GM12878 (cell line): ENCODE measurements at regions not wholly inside any gene's neighbourhood (a gene's known extent, or its start where the extent isn't known, plus 50 kb on each side); places are given as distances from the start of the nearest gene placed in this dataset.

Experiments
- ATAC-seq: fragments of 200-7000 bp; cut with Tn5 transposase; 3 replicates; pipeline ENCODE4 v1.9.1; 2020; ENCODE audit warnings: mild to moderate bottlenecking, moderate library complexity
- BruUV-seq: library from RNA; stranded (reverse); fragments of 400-500 nt; replicated peaks from 2 replicates; lab custom pipeline; 2021; lab: Mats Ljungman, UMichigan
- CTCF ChIA-PET: fragments of 300-600 bp; sonication (Branson Sonifier 250); formaldehyde crosslinking; extraction: SDS; loops from one replicate; lab custom pipeline; 2021; ENCODE audit warnings: inconsistent platforms; lab: Yijun Ruan, JAX
- POLR2A ChIA-PET: fragments of 350-600 bp; formaldehyde crosslinking; extraction: SDS; loops from one replicate; lab custom pipeline; 2021; ENCODE audit warnings: inconsistent platforms; lab: Charles Lee
- RAD21 ChIA-PET: fragments of 300-600 bp; sonication (Branson Sonifier 250); formaldehyde crosslinking; loops from one replicate; lab custom pipeline; 2023; ENCODE audit warnings: antibody characterized with exemption; ENCODE audit not compliant: unreplicated experiment; lab: Charles Lee
- SMC1A ChIA-PET: fragments of 300-600 bp; sonication (Branson Sonifier 250); formaldehyde crosslinking; loops from one replicate; lab custom pipeline; 2023; ENCODE audit not compliant: unreplicated experiment, uncharacterized antibody; lab: Charles Lee
- DNase-seq: peaks from one replicate; pipeline ENCODE4 v3.0.0-alpha.2; 2011; ENCODE audit warnings: low read depth, low spot score
- FAIRE-seq: peaks from 3 replicates; lab custom pipeline; 2011; peaks lifted over from hg19 to GRCh38; lab: Jason Lieb, UNC
- H2AFZ ChIP-seq: 2 replicates; pipeline ENCODE4 v1.6.0; 2011; ENCODE audit warnings: low read depth, low read length, control low read depth; ENCODE audit not compliant: control insufficient read depth
- H3K27ac ChIP-seq: 2 replicates; pipeline ENCODE4 v1.5.1; 2011; ENCODE audit warnings: control low read depth; ENCODE audit not compliant: control insufficient read depth, insufficient read depth
- H3K27me3 ChIP-seq, 2 experiments: replicated peaks in 1 of 2; 2 replicates each; pipeline versions ENCODE4 v1.6.0 to v1.6.1; 2011; ENCODE audit warnings: low read length in 1 of 2; ENCODE audit not compliant: control insufficient read depth in 2 of 2, insufficient read depth in 2 of 2
- H3K36me3 ChIP-seq, 2 experiments: 2 replicates each; pipeline ENCODE4 v1.5.1; 2011; ENCODE audit warnings: low read length in 1 of 2; ENCODE audit not compliant: control insufficient read depth in 2 of 2, insufficient read depth in 2 of 2
- H3K4me1 ChIP-seq: 2 replicates; pipeline ENCODE4 v1.6.1; 2011; ENCODE audit warnings: mild to moderate bottlenecking, low read length, moderate library complexity, mixed read lengths; ENCODE audit not compliant: control insufficient read depth, insufficient read depth
- H3K4me2 ChIP-seq: 2 replicates; pipeline ENCODE4 v1.6.0; 2011; ENCODE audit warnings: control low read depth; ENCODE audit not compliant: control insufficient read depth, insufficient read depth
- H3K4me3 ChIP-seq: fragments of 200-600 bp; sonication (generic); 2 replicates; pipeline ENCODE4 v1.5.1; 2016
- H3K79me2 ChIP-seq: 2 replicates; pipeline ENCODE4 v1.6.0; 2011; ENCODE audit warnings: low read length; ENCODE audit not compliant: control insufficient read depth, insufficient read depth
- H3K9ac ChIP-seq: 2 replicates; pipeline ENCODE4 v1.8.0; 2011; ENCODE audit warnings: low read length, control low read depth, mixed read lengths; ENCODE audit not compliant: control insufficient read depth, insufficient read depth
- H3K9me3 ChIP-seq: replicated peaks from 3 replicates; pipeline ENCODE4 v1.5.1; 2011; ENCODE audit warnings: mild to moderate bottlenecking, low read length; ENCODE audit not compliant: control insufficient read depth, insufficient read depth
- H4K20me1 ChIP-seq: 2 replicates; pipeline ENCODE4 v1.6.0; 2011; ENCODE audit not compliant: control insufficient read depth, insufficient read depth
- BRCA1 ChIP-seq: IDR thresholded peaks from 2 replicates; pipeline ENCODE4 v1.6.1; 2011; ENCODE audit warnings: low read depth, low read length, improper control_type of control experiment
- CREB1 ChIP-seq: IDR thresholded peaks from 2 replicates; pipeline ENCODE4 v1.6.1; 2012; ENCODE audit warnings: low read depth, mild to moderate bottlenecking, inconsistent platforms
- CTCF ChIP-seq, 3 experiments: IDR thresholded peaks in 2 of 3; conservative IDR thresholded peaks in 1 of 3; 2 replicates each; pipeline ENCODE4 v1.5.1; 2011; ENCODE audit warnings: low read depth in 3 of 3, low read length in 3 of 3, mild to moderate bottlenecking in 3 of 3, control low read depth in 2 of 3, moderate library complexity in 2 of 3, inconsistent platforms in 1 of 3, mixed read lengths in 1 of 3; ENCODE audit not compliant: control insufficient read depth in 2 of 3, insufficient read depth in 1 of 3; ENCODE audit errors: extremely low read depth in 1 of 3
- IKZF1 ChIP-seq: fragments of 450-650 bp; conservative IDR thresholded peaks from 2 replicates; pipeline ENCODE4 v1.6.1; 2017; ENCODE audit warnings: antibody characterized with exemption, mild to moderate bottlenecking
- IRF5 ChIP-seq: fragments of 450-650 bp; IDR thresholded peaks from 2 replicates; pipeline ENCODE4 v1.6.1; 2017; ENCODE audit warnings: borderline replicate concordance
- LARP7 ChIP-seq: fragments of 450-650 bp; IDR thresholded peaks from 2 replicates; pipeline ENCODE4 v1.6.1; 2017; ENCODE audit warnings: mild to moderate bottlenecking
- PRDM15 ChIP-seq: fragments of 450-650 bp; formaldehyde crosslinking; IDR thresholded peaks from 2 replicates; pipeline ENCODE4 v1.4.0; 2020; ENCODE audit warnings: mild to moderate bottlenecking, moderate library complexity
- RELA ChIP-seq: fragments of 450-650 bp; IDR thresholded peaks from 2 replicates; pipeline ENCODE4 v1.8.0; 2014; ENCODE audit warnings: borderline replicate concordance; ENCODE audit not compliant: partially characterized antibody
- REST ChIP-seq: IDR thresholded peaks from 2 replicates; pipeline ENCODE4 v1.6.1; 2012; ENCODE audit warnings: mild to moderate bottlenecking, low read depth, low read length
- SRF ChIP-seq, 2 experiments: IDR thresholded peaks; 2 replicates each; pipeline ENCODE4 v1.6.1; 2011; ENCODE audit warnings: low read depth in 2 of 2, low read length in 2 of 2, mild to moderate bottlenecking in 1 of 2, moderate library complexity in 1 of 2
- WGBS: methylation state at CpG from one replicate; pipeline ENCODE4 v1.1.6; 2016; ENCODE audit warnings: low lambda C conversion rate; ENCODE audit not compliant: insufficient replicate concordance, insufficient coverage; ENCODE audit errors: missing lambda C conversion rate; 5-methylcytosine and 5-hydroxymethylcytosine counted together
- in situ Hi-C: fragments of 300-500 bp; cut with MboI; formaldehyde crosslinking; loops from 9 replicates; pipeline ENCODE4 v1.14.3; 2018; ENCODE audit warnings: mixed read lengths
- intact Hi-C: fragments of 100-400 bp; cut with micrococcal nuclease; formaldehyde crosslinking; loops from one replicate; pipeline ENCODE4 v1.14.2; 2022; ENCODE audit not compliant: unreplicated experiment

GRCh38 chr4:117692538-117692937 is 341.7 kb upstream of the NDST3 start (continued):
- TF ChIP-seq REST (no peak), CREB1 (no peak)

- WGBS, result 46% methylated on average over 2 of the region's 2 CpGs
- H3K4me2 ChIP-seq, result no peak overlapping the region
- no peak for ATAC-seq
- in situ Hi-C loops, result no loop called here
- no peak overlapping the region for H3K27ac ChIP-seq
- no TSS peak for BruUV-seq
- H3K9ac ChIP-seq, result no peak overlapping the region
- no peak for TF ChIP-seq CTCF (IDR thresholded peaks at IDR 0.05 in 2 of 3, conservative IDR thresholded peaks at IDR 0.05 in 1 of 3; ENCODE audit: control insufficient read depth in 2 of 3, extremely low read depth in 1 of 3, insufficient read depth in 1 of 3, low read depth in 3 of 3, low read length in 3 of 3)
- TF ChIP-seq IRF5, result no peak
- TF ChIP-seq IKZF1, result no peak
- TF ChIP-seq RELA, result no peak
- TF ChIP-seq LARP7, result no peak
- TF ChIP-seq BRCA1, result no peak
- TF ChIP-seq SRF (IDR thresholded peaks at IDR 0.05; ENCODE audit: low read depth in 2 of 2, low read length in 2 of 2), result no peak
- TF ChIP-seq PRDM15 (CRISPR knock-in tag), result no peak
- TF ChIP-seq, all 136 proteins: peak for 0
- H3K36me3 ChIP-seq, result no peaks in the 10 kb centered on the region
- RAD21 ChIA-PET, result no interaction called here
- H3K27me3 ChIP-seq, result no peaks in the 10 kb centered on the region
- H4K20me1 ChIP-seq, result no peaks in the 10 kb centered on the region
- DNase-seq (no peak), FAIRE-seq (no peak)
- no peaks in the 10 kb centered on the region for H3K4me1 ChIP-seq
- no peak overlapping the region for H2AFZ ChIP-seq
- CTCF ChIA-PET, result interaction anchor here (0.6 to 2.5 kb wide), 7 partner anchors 9 to 1340 kb away, joined by 3 to 11 read pairs (median 4); no protein-coding TSS in a partner anchor
- intact Hi-C loops, result no loop called here
- H3K9me3 ChIP-seq, result no peaks in the 10 kb centered on the region
- POLR2A ChIA-PET, result no interaction called here
- no peaks in the 10 kb centered on the region for H3K79me2 ChIP-seq
- SMC1A ChIA-PET, result interaction anchor here (0.7 to 1.5 kb wide), 3 partner anchors 25 to 1231 kb away, joined by 3 read pairs; no protein-coding TSS in a partner anchor
- no peak overlapping the region for H3K4me3 ChIP-seq
Measured at GRCh38 chr4:117699595-117699994, 334.7 kb upstream of the NDST3 start.
